ENCODE measurements at regions not wholly inside any gene's neighbourhood (a gene's known extent, or its start where the extent isn't known, plus 50 kb on each side); places are given as distances from the start of the nearest gene placed in this dataset.

DNA sequence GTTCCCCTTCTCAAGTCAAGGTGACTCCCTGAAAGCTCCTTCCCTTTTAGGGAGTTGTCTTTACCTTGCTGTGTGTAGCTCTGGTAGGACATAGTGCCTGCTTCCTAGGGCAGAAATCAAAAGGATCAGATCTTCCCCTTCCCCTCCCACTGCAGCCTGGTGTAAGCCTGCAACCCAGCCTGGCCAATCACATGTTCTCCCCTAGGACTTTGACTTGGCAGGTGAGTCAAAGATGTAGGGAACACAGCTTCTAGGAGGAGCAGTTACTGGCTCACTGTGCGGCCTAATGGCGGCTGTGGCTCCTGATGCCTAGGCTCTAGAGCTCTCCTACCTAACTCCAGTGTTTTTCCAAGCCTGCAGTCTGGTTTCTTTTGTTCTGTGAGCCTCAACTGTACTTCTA lies 103.9 kb downstream of the AASDH start:
- no peak for DNase-seq
- no peaks in the 10 kb centered on the region for H3K23me2 ChIP-seq (ENCODE audit: insufficient read length, low read depth, low read length, poor library complexity, severe bottlenecking)
- H3K9me3 ChIP-seq (ENCODE audit: control insufficient read depth, low read depth, low read length): no peaks in the 10 kb centered on the region
- H3K27ac Mint-ChIP-seq: peak overlapping the region in 1 of 3 experiments; percentile 24; a peak in 1 of 7 replicates
- H2BK12ac ChIP-seq (ENCODE audit: insufficient read length, low read depth, low read length): no peak overlapping the region
- H3K4me2 ChIP-seq (ENCODE audit: insufficient read depth, insufficient read length, low read length): no peak overlapping the region
- peaks cover 7 to 11% (median 8%) of the 10 kb centered on the region in 3 experiments; a peak in 6 of 7 replicates for H3K36me3 Mint-ChIP-seq (ENCODE audit: insufficient read depth in 1 of 3, low read depth in 3 of 3)
- no peak overlapping the region for H2BK120ac ChIP-seq (ENCODE audit: low read depth, low read length, poor library complexity, severe bottlenecking)
- H2BK15ac ChIP-seq (ENCODE audit: low read depth, low read length): no peak overlapping the region
- no peak overlapping the region for H2BK5ac ChIP-seq (ENCODE audit: insufficient read length, low read length)
- H3K9me3 Mint-ChIP-seq: 0 out of 5 replicates have a peak, but pooled peaks cover 0 to 2% of the 10 kb centered on the region in 2 experiments
- no peak overlapping the region for H3K18ac ChIP-seq (ENCODE audit: insufficient read length, low read depth, low read length)
- no peaks in the 10 kb centered on the region for H3K79me1 ChIP-seq (ENCODE audit: insufficient read depth, low read depth, low read length, poor library complexity, severe bottlenecking)
- no peak overlapping the region for H3K56ac ChIP-seq (ENCODE audit: insufficient read length, low read depth, low read length)
- H3K4me3 Mint-ChIP-seq: no peak overlapping the region
- TF ChIP-seq, protein P1, sequence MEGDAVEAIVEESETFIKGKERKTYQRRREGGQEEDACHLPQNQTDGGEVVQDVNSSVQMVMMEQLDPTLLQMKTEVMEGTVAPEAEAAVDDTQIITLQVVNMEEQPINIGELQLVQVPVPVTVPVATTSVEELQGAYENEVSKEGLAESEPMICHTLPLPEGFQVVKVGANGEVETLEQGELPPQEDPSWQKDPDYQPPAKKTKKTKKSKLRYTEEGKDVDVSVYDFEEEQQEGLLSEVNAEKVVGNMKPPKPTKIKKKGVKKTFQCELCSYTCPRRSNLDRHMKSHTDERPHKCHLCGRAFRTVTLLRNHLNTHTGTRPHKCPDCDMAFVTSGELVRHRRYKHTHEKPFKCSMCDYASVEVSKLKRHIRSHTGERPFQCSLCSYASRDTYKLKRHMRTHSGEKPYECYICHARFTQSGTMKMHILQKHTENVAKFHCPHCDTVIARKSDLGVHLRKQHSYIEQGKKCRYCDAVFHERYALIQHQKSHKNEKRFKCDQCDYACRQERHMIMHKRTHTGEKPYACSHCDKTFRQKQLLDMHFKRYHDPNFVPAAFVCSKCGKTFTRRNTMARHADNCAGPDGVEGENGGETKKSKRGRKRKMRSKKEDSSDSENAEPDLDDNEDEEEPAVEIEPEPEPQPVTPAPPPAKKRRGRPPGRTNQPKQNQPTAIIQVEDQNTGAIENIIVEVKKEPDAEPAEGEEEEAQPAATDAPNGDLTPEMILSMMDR (conservative IDR thresholded peaks at IDR 0.05): no peak
- no peaks in the 10 kb centered on the region for H3K27me3 ChIP-seq (ENCODE audit: insufficient read depth, low read length)
- H3K23ac ChIP-seq (ENCODE audit: insufficient read length, low read depth, low read length): no peak overlapping the region
- no peak overlapping the region for H2AFZ ChIP-seq (ENCODE audit: low read length)
- H3K79me2 ChIP-seq (ENCODE audit: insufficient read depth, low read length): no peaks in the 10 kb centered on the region
- no peaks in the 10 kb centered on the region for H4K20me1 ChIP-seq (ENCODE audit: control insufficient read depth, insufficient read depth, insufficient read length)
- no peak overlapping the region for H2BK20ac ChIP-seq (ENCODE audit: low read depth, low read length, poor library complexity, severe bottlenecking)
- H3K14ac ChIP-seq (ENCODE audit: insufficient read depth, low read length): no peak overlapping the region
- WGBS (ENCODE audit: extremely low coverage, insufficient read length, low lambda C conversion rate): no CpG with 5 or more reads among the region's 2 CpGs
- no peaks in the 10 kb centered on the region for H3K27me3 Mint-ChIP-seq (ENCODE audit: low read depth)
- H4K91ac ChIP-seq (ENCODE audit: insufficient read length, low read depth, low read length): no peak overlapping the region
- H3K4me1 Mint-ChIP-seq: peaks cover 9 to 15% of the 10 kb centered on the region in 2 experiments
- no peaks in the 10 kb centered on the region for H3K4me1 ChIP-seq (ENCODE audit: insufficient read depth, low read length)
- no peak overlapping the region for H3K27ac ChIP-seq (ENCODE audit: insufficient read length, low read depth, low read length)
- H4K5ac ChIP-seq (ENCODE audit: insufficient read length, low read depth, low read length): no peak overlapping the region
- H4K8ac ChIP-seq (replicated peaks; ENCODE audit: insufficient read length, low read depth, low read length): no peak overlapping the region
- H3K4ac ChIP-seq (ENCODE audit: low read depth, low read length): no peak overlapping the region
- H3K9ac ChIP-seq (ENCODE audit: extremely low read depth, insufficient read length, low read length): no peak overlapping the region
- H3T11ph ChIP-seq (ENCODE audit: low read length): no peak overlapping the region
- no peak overlapping the region for H2AK5ac ChIP-seq (ENCODE audit: insufficient read length, low read length)

All from H9 (cell line).